Panc1 (cell line): ENCODE measurements at regions not wholly inside any gene's neighbourhood (a gene's known extent, or its start where the extent isn't known, plus 50 kb on each side); places are given as distances from the start of the nearest gene placed in this dataset.

Experiments
- ATAC-seq: fragments of 200-7000 bp; cut with Tn5 transposase; 2 replicates; pipeline ENCODE4 v1.9.1; 2020; ENCODE audit warnings: mild to moderate bottlenecking, moderate library complexity
- BruUV-seq: library from RNA; stranded (reverse); fragments of 400-500 nt; replicated peaks from 2 replicates; lab custom pipeline; 2021; lab: Mats Ljungman, UMichigan
- CTCF ChIA-PET: fragments of 300-600 bp; sonication (Branson Sonifier 250); formaldehyde crosslinking; loops from one replicate; lab custom pipeline; 2022; ENCODE audit warnings: antibody characterized with exemption; lab: Charles Lee
- POLR2A ChIA-PET: fragments of 300-600 bp; sonication (Branson Sonifier 250); formaldehyde crosslinking; loops from one replicate; lab custom pipeline; 2022; ENCODE audit warnings: antibody characterized with exemption; lab: Charles Lee
- DNase-seq: peaks from one replicate; pipeline ENCODE4 v3.0.0-alpha.2; 2010; ENCODE audit warnings: low read depth, low spot score
- H3K27ac ChIP-seq: 2 replicates; pipeline ENCODE4 v1.5.1; 2011; ENCODE audit warnings: mild to moderate bottlenecking, low read length, inconsistent platforms
- H3K27me3 ChIP-seq: fragments of 200-500 bp; sonication (Bioruptor generic); 2 replicates; pipeline ENCODE4 v1.6.0; 2014; ENCODE audit warnings: low read length, inconsistent platforms; ENCODE audit not compliant: control insufficient read depth, insufficient read depth
- H3K36me3 ChIP-seq: fragments of 200-500 bp; sonication (Bioruptor generic); 2 replicates; pipeline ENCODE4 v1.5.1; 2014; ENCODE audit warnings: inconsistent platforms, mild to moderate bottlenecking, low read length, moderate library complexity; ENCODE audit not compliant: control insufficient read depth, insufficient read depth
- H3K4me1 ChIP-seq: 2 replicates; pipeline ENCODE4 v1.5.1; 2011; ENCODE audit warnings: inconsistent platforms, mild to moderate bottlenecking, low read length, moderate library complexity; ENCODE audit not compliant: control insufficient read depth, insufficient read depth
- H3K4me3 ChIP-seq, 2 experiments: 2 replicates each; pipeline ENCODE4 v1.5.1; 2011 to 2012; ENCODE audit warnings: low read depth in 2 of 2, low read length in 2 of 2, mild to moderate bottlenecking in 2 of 2, inconsistent platforms in 1 of 2, moderate library complexity in 1 of 2
- H3K9me3 ChIP-seq: fragments of 200-500 bp; sonication (Bioruptor generic); 2 replicates; pipeline ENCODE4 v1.5.1; 2014; ENCODE audit warnings: low read depth, mild to moderate bottlenecking, inconsistent platforms, low read length, moderate library complexity; ENCODE audit not compliant: control insufficient read depth, insufficient read depth
- POLR2AphosphoS5 ChIP-seq: IDR thresholded peaks from 2 replicates; pipeline ENCODE4 v1.6.1; 2012; ENCODE audit warnings: mild to moderate bottlenecking, low read depth, low read length, moderate library complexity
- SIN3A ChIP-seq: IDR thresholded peaks from 2 replicates; pipeline ENCODE4 v1.6.1; 2012; ENCODE audit warnings: low read depth, mild to moderate bottlenecking, low read length, moderate library complexity, borderline replicate concordance; ENCODE audit not compliant: insufficient read depth
- TCF7L2 ChIP-seq: IDR thresholded peaks from 2 replicates; pipeline ENCODE4 v1.6.1; 2011; ENCODE audit warnings: mild to moderate bottlenecking, low read depth, low read length, inconsistent platforms
- in situ Hi-C: cut with HindIII; loops from 2 replicates; pipeline ENCODE4 v1.10.0; 2016; ENCODE audit warnings: low sequenced_read_pairs, low pct_unique_long_range_greater_than_20kb
- intact Hi-C: fragments of 100-400 bp; cut with micrococcal nuclease; formaldehyde crosslinking; loops from one replicate; pipeline ENCODE4 v1.10.0; 2022; ENCODE audit not compliant: unreplicated experiment
- TF ChIP-seq, protein P1 (sequence below): fragments of 450-650 bp; IDR thresholded peaks from 2 replicates; pipeline ENCODE4 v1.5.1; 2017; ENCODE audit warnings: mild to moderate bottlenecking
- TF ChIP-seq, protein P2 (sequence below), 2 experiments: IDR thresholded peaks; 2 replicates each; pipeline ENCODE4 v1.6.1; 2011 to 2012; ENCODE audit warnings: low read depth in 2 of 2, control low read depth in 1 of 2, low read length in 1 of 2, mild to moderate bottlenecking in 1 of 2, moderate library complexity in 1 of 2; ENCODE audit not compliant: insufficient read depth in 1 of 2

DNA sequence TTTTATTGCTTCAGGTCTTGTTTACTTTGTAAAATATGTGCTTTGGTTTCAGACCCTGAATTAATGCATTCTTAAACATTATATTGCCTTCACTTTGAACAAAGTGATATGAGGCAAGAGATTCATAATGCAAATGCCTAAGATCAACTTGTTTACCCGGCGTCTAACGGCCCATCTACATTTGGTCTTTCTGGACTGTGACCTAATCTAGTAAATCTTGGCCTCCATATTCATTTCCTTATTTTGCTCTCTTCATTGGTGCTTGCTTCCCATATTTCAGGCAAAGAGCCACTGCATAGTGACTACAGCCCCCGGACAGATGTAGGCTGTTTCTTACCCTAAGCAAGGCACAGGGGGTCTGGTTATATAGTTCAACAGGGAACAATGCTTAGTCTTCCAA is 53.0 kb upstream of the SLC39A10 start:
- TF ChIP-seq, protein P1, sequence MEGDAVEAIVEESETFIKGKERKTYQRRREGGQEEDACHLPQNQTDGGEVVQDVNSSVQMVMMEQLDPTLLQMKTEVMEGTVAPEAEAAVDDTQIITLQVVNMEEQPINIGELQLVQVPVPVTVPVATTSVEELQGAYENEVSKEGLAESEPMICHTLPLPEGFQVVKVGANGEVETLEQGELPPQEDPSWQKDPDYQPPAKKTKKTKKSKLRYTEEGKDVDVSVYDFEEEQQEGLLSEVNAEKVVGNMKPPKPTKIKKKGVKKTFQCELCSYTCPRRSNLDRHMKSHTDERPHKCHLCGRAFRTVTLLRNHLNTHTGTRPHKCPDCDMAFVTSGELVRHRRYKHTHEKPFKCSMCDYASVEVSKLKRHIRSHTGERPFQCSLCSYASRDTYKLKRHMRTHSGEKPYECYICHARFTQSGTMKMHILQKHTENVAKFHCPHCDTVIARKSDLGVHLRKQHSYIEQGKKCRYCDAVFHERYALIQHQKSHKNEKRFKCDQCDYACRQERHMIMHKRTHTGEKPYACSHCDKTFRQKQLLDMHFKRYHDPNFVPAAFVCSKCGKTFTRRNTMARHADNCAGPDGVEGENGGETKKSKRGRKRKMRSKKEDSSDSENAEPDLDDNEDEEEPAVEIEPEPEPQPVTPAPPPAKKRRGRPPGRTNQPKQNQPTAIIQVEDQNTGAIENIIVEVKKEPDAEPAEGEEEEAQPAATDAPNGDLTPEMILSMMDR, result no peak
- TF ChIP-seq, protein P2, sequence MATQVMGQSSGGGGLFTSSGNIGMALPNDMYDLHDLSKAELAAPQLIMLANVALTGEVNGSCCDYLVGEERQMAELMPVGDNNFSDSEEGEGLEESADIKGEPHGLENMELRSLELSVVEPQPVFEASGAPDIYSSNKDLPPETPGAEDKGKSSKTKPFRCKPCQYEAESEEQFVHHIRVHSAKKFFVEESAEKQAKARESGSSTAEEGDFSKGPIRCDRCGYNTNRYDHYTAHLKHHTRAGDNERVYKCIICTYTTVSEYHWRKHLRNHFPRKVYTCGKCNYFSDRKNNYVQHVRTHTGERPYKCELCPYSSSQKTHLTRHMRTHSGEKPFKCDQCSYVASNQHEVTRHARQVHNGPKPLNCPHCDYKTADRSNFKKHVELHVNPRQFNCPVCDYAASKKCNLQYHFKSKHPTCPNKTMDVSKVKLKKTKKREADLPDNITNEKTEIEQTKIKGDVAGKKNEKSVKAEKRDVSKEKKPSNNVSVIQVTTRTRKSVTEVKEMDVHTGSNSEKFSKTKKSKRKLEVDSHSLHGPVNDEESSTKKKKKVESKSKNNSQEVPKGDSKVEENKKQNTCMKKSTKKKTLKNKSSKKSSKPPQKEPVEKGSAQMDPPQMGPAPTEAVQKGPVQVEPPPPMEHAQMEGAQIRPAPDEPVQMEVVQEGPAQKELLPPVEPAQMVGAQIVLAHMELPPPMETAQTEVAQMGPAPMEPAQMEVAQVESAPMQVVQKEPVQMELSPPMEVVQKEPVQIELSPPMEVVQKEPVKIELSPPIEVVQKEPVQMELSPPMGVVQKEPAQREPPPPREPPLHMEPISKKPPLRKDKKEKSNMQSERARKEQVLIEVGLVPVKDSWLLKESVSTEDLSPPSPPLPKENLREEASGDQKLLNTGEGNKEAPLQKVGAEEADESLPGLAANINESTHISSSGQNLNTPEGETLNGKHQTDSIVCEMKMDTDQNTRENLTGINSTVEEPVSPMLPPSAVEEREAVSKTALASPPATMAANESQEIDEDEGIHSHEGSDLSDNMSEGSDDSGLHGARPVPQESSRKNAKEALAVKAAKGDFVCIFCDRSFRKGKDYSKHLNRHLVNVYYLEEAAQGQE (IDR thresholded peaks at IDR 0.05; ENCODE audit: insufficient read depth in 1 of 2, low read depth in 2 of 2, low read length in 1 of 2), result no peak
- no peak for TF ChIP-seq SIN3A
- TF ChIP-seq TCF7L2, result no peak
- TF ChIP-seq POLR2AphosphoS5, result no peak
- CTCF ChIA-PET, result no interaction called here
- no peaks in the 10 kb centered on the region for H3K9me3 ChIP-seq
- no peaks in the 10 kb centered on the region for H3K27me3 ChIP-seq
- no peaks in the 10 kb centered on the region for H3K36me3 ChIP-seq
- no peak overlapping the region for H3K4me3 ChIP-seq
- no TSS peak for BruUV-seq
- ATAC-seq, result no peak
- POLR2A ChIA-PET, result no interaction called here
- intact Hi-C loops, result no loop called here
- DNase-seq, result no peak
- no peaks in the 10 kb centered on the region for H3K4me1 ChIP-seq
- H3K27ac ChIP-seq, result no peak overlapping the region
- in situ Hi-C loops, result no loop called here

DNA sequence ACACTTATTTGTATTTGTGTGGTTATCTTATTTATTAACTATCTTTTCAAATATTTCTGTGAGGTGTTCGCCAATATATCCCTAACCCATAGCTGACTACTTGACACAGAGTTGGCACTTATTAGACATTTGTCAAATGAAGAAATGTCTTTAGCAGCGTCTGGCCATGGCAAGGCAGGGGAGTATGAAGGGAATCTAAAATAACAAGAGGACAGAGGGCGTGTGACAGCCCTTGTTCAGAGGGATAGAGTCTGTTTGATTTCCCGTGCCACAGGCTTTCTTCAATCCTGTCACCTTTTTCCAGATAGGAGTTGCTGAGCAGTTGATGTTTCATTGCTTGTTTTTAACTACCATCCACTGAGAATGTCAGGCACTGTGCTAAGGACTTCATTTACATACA is 53.6 kb upstream of the SLC39A10 start:
- Histone ChIP-seq H3K4me1 (no peaks in the 10 kb centered on the region), H3K27me3 (no peaks in the 10 kb centered on the region), H3K36me3 (no peaks in the 10 kb centered on the region), H3K27ac (no peak overlapping the region), H3K9me3 (no peaks in the 10 kb centered on the region), H3K4me3 (no peak overlapping the region)
- no peak for DNase-seq
- intact Hi-C loops (no loop called here), in situ Hi-C loops (no loop called here)
- TF ChIP-seq, protein P1, result no peak
- TF ChIP-seq SIN3A (no peak), POLR2AphosphoS5 (no peak), TCF7L2 (no peak)
- TF ChIP-seq, protein P2 (IDR thresholded peaks at IDR 0.05; ENCODE audit: insufficient read depth in 1 of 2, low read depth in 2 of 2, low read length in 1 of 2), result no peak
- ATAC-seq, result no peak
- ChIA-PET CTCF (no interaction called here), POLR2A (no interaction called here)
- no TSS peak for BruUV-seq
